ENCODE measurements at regions not wholly inside any gene's neighbourhood (a gene's known extent, or its start where the extent isn't known, plus 50 kb on each side); places are given as distances from the start of the nearest gene placed in this dataset.

GRCh38 chr5:127997201-127997704, 86.3 kb upstream of the SLC12A2 start:
- H3K9ac ChIP-seq (ENCODE audit: extremely low read depth, low read length, poor library complexity, severe bottlenecking) = no peak overlapping the region
- Mint-ChIP-seq H3K9me3 (no peaks in the 10 kb centered on the region), H3K36me3 (ENCODE audit: low read depth) (no peaks in the 10 kb centered on the region), H3K27ac (no peak overlapping the region), H3K4me1 (peaks cover 20% of the 10 kb centered on the region), H3K4me3 (no peak overlapping the region), H3K27me3 (ENCODE audit: insufficient read depth) (no peaks in the 10 kb centered on the region)
- no peak for DNase-seq
- no peak overlapping the region for H3K27ac ChIP-seq (ENCODE audit: low read depth, low read length)
- WGBS, 2 experiments (ENCODE audit: insufficient coverage in 1 of 2, insufficient read length in 1 of 2) = 80 to 88% methylated on average over 5 of the region's 5 CpGs
- no peaks in the 10 kb centered on the region for H3K9me3 ChIP-seq (ENCODE audit: control insufficient read depth, low read length)
- H3K4me3 ChIP-seq (ENCODE audit: low read length) = no peak overlapping the region
- no peaks in the 10 kb centered on the region for H3K36me3 ChIP-seq (ENCODE audit: control insufficient read depth, insufficient read depth, low read length)
- TF ChIP-seq, protein P1, sequence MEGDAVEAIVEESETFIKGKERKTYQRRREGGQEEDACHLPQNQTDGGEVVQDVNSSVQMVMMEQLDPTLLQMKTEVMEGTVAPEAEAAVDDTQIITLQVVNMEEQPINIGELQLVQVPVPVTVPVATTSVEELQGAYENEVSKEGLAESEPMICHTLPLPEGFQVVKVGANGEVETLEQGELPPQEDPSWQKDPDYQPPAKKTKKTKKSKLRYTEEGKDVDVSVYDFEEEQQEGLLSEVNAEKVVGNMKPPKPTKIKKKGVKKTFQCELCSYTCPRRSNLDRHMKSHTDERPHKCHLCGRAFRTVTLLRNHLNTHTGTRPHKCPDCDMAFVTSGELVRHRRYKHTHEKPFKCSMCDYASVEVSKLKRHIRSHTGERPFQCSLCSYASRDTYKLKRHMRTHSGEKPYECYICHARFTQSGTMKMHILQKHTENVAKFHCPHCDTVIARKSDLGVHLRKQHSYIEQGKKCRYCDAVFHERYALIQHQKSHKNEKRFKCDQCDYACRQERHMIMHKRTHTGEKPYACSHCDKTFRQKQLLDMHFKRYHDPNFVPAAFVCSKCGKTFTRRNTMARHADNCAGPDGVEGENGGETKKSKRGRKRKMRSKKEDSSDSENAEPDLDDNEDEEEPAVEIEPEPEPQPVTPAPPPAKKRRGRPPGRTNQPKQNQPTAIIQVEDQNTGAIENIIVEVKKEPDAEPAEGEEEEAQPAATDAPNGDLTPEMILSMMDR (conservative IDR thresholded peaks at IDR 0.05) = no peak
- H3K4me1 ChIP-seq (ENCODE audit: control insufficient read depth, insufficient read depth, low read length) = peaks cover 8% of the 10 kb centered on the region
- H3K27me3 ChIP-seq (ENCODE audit: control insufficient read depth, insufficient read depth, low read length, poor library complexity, severe bottlenecking) = no peaks in the 10 kb centered on the region

DNA sequence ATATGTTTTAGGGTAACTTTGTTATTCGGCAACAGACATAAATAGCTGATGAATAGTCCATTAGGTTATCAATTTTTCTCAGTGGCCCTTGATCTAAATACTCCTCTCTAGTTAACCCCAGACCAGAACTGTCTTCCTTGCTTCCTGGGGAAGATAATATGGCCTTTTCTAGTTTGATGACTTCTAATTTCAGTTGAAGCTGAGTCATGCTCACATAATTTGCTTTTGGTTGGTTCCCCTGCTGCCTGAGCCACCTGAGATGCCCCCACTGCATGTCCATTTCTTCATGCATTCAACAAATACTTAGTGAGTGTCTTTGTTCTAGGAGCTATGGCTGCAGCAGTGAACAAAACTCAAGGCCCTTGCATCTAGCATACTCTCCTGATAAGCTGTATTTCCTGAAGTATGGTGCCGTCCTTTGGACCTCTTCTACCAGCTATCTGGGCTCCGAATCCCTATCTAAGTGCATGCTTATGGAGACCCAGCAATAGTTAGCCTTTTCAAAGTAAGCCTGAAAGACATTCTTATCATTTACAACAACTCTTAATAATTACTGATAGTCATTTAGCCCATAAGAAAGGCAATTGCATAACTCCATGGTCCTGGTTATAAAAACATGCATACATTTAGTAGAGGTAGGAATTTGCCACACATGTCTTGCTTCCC, 84.5 kb upstream of the SLC12A2 start:
- Histone ChIP-seq H3K27ac (ENCODE audit: low read depth, low read length) (no peak overlapping the region), H3K9me3 (ENCODE audit: control insufficient read depth, low read length) (no peaks in the 10 kb centered on the region), H3K4me1 (ENCODE audit: control insufficient read depth, insufficient read depth, low read length) (peaks cover 8% of the 10 kb centered on the region), H3K36me3 (ENCODE audit: control insufficient read depth, insufficient read depth, low read length) (no peaks in the 10 kb centered on the region), H3K9ac (ENCODE audit: extremely low read depth, low read length, poor library complexity, severe bottlenecking) (no peak overlapping the region), H3K4me3 (ENCODE audit: low read length) (no peak overlapping the region), H3K27me3 (ENCODE audit: control insufficient read depth, insufficient read depth, low read length, poor library complexity, severe bottlenecking) (no peaks in the 10 kb centered on the region)
- DNase-seq = no peak
- Mint-ChIP-seq H3K4me3 (no peak overlapping the region), H3K36me3 (ENCODE audit: low read depth) (no peaks in the 10 kb centered on the region), H3K4me1 (peaks cover 12% of the 10 kb centered on the region), H3K27ac (no peak overlapping the region), H3K9me3 (no peaks in the 10 kb centered on the region), H3K27me3 (ENCODE audit: insufficient read depth) (no peaks in the 10 kb centered on the region)
- 92 to 100% methylated on average over 2 to 3 of the region's 3 CpGs for WGBS, 2 experiments (ENCODE audit: insufficient coverage in 1 of 2, insufficient read length in 1 of 2)
- TF ChIP-seq, protein P1 (conservative IDR thresholded peaks at IDR 0.05) = no peak

- H3K27ac Mint-ChIP-seq = no peak overlapping the region
- DNase-seq = no peak
- no peaks in the 10 kb centered on the region for H3K36me3 ChIP-seq (ENCODE audit: control insufficient read depth, insufficient read depth, low read length)
- H3K4me3 Mint-ChIP-seq = no peak overlapping the region
- H3K4me1 ChIP-seq (ENCODE audit: control insufficient read depth, insufficient read depth, low read length) = peaks cover 8% of the 10 kb centered on the region
- H3K27ac ChIP-seq (ENCODE audit: low read depth, low read length) = no peak overlapping the region
- no peaks in the 10 kb centered on the region for H3K27me3 Mint-ChIP-seq (ENCODE audit: insufficient read depth)
- H3K9me3 ChIP-seq (ENCODE audit: control insufficient read depth, low read length) = no peaks in the 10 kb centered on the region
- no peaks in the 10 kb centered on the region for H3K9me3 Mint-ChIP-seq
- 78% methylated on average over 1 of the region's 1 CpG; no CpG with 5 or more reads in 1 of the 2 experiments for WGBS, 2 experiments (ENCODE audit: insufficient coverage in 1 of 2, insufficient read length in 1 of 2)
- TF ChIP-seq, protein P1 (conservative IDR thresholded peaks at IDR 0.05) = no peak
- H3K4me1 Mint-ChIP-seq = peaks cover 12% of the 10 kb centered on the region
- no peak overlapping the region for H3K9ac ChIP-seq (ENCODE audit: extremely low read depth, low read length, poor library complexity, severe bottlenecking)
- no peaks in the 10 kb centered on the region for H3K27me3 ChIP-seq (ENCODE audit: control insufficient read depth, insufficient read depth, low read length, poor library complexity, severe bottlenecking)
- H3K4me3 ChIP-seq (ENCODE audit: low read length) = no peak overlapping the region
- no peaks in the 10 kb centered on the region for H3K36me3 Mint-ChIP-seq (ENCODE audit: low read depth)
Observed at GRCh38 chr5:127999909-128000308, 83.7 kb upstream of the SLC12A2 start.

Measured in endodermal cell (in vitro differentiated cells).